AG09319 (cell line): ENCODE measurements at regions not wholly inside any gene's neighbourhood (a gene's known extent, or its start where the extent isn't known, plus 50 kb on each side); places are given as distances from the start of the nearest gene placed in this dataset.

Experiments used
- DNase-seq: peaks from one replicate; pipeline ENCODE4 v3.0.0-alpha.2; 2010; ENCODE audit warnings: low read depth; ENCODE audit errors: extremely low read depth
- TF ChIP-seq, protein P1 (sequence below): IDR thresholded peaks from 2 replicates; pipeline ENCODE4 v1.5.1; 2011; ENCODE audit warnings: low read depth, mild to moderate bottlenecking, inconsistent platforms, low read length, moderate library complexity

DNA sequence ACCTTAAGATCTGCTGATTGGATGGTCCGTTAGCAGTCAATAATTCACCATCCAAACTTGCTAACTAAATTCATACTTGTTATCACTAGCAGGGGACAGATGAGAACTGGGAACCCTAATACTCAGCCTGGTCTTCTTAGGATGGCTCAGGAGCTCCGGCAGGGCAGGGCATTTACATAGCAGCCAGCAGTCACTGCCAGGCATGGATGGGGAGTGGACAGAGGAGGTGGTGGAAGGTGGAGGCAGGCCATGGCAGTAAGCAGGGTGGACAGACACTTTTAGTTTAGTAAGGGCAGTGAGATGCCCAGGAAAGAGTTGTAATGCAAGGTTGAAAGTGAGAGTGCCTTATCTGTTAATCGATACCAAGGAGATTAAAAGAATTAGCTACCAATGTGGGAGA is 392.2 kb upstream of the CHST9 start:
- TF ChIP-seq, protein P1, sequence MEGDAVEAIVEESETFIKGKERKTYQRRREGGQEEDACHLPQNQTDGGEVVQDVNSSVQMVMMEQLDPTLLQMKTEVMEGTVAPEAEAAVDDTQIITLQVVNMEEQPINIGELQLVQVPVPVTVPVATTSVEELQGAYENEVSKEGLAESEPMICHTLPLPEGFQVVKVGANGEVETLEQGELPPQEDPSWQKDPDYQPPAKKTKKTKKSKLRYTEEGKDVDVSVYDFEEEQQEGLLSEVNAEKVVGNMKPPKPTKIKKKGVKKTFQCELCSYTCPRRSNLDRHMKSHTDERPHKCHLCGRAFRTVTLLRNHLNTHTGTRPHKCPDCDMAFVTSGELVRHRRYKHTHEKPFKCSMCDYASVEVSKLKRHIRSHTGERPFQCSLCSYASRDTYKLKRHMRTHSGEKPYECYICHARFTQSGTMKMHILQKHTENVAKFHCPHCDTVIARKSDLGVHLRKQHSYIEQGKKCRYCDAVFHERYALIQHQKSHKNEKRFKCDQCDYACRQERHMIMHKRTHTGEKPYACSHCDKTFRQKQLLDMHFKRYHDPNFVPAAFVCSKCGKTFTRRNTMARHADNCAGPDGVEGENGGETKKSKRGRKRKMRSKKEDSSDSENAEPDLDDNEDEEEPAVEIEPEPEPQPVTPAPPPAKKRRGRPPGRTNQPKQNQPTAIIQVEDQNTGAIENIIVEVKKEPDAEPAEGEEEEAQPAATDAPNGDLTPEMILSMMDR = no peak

DNA sequence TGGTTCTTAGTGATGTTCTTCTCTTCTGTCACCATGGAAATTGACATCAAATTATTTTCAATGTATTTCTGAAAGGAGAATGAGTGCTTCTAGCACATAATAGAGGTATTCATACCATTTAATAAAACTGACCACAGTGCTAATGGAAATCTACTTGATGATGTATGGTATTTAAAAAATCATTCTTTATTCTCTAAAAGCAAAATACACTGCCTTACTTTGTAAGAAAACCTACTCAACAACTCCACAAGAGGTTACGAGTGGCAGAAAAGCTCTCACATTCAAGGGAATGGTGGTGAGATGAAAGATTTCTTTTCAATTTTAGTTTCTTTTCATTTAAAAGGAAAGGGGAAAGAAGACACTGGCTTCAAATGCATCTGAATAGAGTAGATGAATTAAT is 382.3 kb upstream of the CHST9 start:
- TF ChIP-seq, protein P1 = no peak
- no peak for DNase-seq

More for the DNA sequence above, 392.2 kb upstream of the CHST9 start:
- no peak for DNase-seq

DNA sequence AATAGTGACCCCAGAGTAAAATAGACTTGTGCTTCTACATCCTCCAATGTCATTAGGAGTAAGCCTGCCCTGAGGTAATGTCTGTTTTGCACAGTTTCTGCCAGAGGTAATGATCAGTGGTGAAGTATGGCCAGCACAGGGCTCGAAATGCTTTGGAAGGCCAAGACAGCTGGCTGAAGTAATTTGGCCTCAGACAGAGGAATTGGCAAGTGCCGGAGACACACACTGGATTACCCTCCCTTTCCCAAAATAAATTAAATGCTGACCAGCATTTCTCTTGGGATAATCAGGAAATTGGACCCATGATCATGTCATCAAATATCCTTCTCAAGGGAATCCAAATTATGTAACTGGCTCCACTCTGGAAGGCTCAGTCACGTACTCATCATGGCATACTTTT is 379.0 kb upstream of the CHST9 start:
- no peak for DNase-seq
- TF ChIP-seq, protein P1 = no peak

DNA sequence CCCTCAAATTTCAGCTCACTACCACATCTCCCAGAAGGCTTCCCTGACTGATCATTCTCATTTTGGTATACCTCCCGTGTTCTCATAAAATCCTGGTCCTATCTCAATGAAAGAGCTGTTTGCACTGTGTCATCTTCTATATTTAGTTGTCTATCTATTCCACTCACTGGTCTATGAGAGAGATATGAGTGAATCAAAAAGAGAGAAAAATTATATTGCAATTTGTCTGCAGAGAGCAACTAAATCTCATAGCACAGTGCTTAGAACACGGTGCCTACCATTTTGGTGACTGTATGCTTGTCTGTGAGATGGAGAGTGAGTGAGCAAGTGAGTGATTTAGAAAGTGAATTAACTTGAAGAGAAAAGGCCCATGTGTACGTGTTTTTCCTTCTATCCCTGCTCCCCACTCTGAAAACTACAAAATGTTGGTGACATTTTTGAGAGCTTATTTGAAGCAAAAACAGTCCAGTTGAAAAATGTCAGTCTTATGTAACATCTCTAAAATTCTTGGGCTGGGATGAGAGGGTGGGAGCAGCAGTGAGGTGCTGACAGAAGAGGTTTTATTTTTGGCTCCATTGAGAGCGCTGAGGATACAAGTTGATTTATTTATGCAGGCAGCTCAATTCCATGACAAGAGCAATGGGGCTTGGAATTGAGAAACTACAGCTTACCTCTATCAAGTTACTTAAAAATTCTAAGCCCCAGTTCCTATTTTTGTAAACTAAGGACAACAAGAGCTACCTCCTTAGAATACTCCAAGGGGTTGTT is 373.5 kb upstream of the CHST9 start:
- no peak for DNase-seq
- TF ChIP-seq, protein P1 = no peak

DNA sequence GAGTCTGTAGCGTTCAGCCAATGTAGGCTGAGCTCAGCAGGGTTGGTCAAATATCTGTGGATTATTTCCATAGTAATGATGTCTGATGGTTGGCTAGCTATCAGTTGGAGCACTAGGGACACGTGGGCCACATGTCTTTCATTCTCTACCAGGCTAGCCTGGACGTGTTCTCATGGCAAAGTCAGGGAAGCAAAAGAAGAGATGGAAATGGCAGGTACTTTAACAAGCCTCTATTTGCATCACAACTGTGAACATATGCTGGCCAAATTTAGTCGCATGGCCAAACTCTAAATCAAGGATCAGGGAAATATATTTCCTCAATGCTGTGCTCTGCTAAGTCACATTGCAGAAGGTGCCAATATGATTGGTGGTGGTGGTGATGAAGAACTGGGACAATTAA is 371.6 kb upstream of the CHST9 start:
- no peak for DNase-seq
- TF ChIP-seq, protein P1 = no peak

DNA sequence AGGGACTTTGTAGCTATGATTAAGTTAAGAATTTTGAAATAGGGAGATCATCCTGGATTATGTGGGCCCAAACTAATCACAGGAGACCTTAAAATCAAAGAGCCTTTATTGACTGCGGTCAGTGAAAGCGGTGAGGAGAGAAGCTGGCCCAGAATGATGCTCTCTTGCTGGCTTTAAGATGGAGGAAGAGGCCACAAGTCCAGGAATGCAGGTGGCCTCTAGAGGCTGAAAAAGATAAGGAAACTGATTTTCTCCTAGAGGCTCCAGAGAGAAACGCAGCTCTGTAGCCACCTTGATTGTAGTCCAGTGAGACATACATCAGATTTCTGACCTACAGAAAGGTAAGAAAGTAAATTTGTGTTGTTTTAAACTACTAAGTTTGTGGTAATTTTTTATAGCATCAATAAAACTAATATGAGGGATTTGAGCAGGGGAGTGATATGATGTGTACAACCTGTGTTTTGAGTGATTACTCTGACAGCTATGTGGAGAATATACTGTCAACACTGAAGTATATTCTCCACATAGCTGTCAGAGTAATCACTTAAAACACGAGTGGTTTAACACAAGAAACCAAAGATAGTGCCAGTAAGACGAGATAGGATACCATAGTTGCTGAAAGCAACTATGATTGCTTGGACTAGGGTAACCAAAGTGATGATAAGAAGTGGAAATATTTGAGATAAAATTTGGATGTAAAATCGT is 364.4 kb upstream of the CHST9 start:
- TF ChIP-seq, protein P1 = no peak
- DNase-seq = no peak

DNA sequence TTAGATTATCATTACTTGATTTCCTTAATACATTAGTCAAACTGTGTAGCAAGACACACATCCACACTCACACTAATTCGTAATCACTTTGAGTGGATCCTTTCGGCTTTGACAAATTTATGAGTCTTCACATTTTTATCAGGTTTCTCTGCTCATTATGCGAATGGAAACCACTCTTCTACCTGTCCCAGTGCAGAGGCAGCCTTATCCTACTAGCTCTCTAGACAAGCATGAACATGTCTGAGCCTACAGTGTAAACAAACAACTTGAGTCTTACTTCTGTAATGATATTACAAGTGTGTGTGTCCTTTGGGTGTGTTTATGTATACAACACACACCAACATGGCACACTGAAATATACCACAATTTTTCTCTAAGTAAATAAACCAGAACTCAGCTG is 361.9 kb upstream of the CHST9 start:
- DNase-seq = no peak
- TF ChIP-seq, protein P1 = no peak
